ENCODE measurements at regions not wholly inside any gene's neighbourhood (a gene's known extent, or its start where the extent isn't known, plus 50 kb on each side); places are given as distances from the start of the nearest gene placed in this dataset.
"Not testable (repeated sequence)": the region's sequence is repeated elsewhere in the genome, so short reads cannot be mapped to it uniquely, and the experiment has no call there.

- DNase-seq (ENCODE audit: low read depth): no peak
- H3K4me3 ChIP-seq (ENCODE audit: low read depth, low read length): no peak overlapping the region
- TF ChIP-seq CTCF (IDR thresholded peaks at IDR 0.05; ENCODE audit: insufficient read depth, low read length): no peak
Observed at GRCh38 chr14:57150449-57150848, 118.3 kb downstream of the EXOC5 start.

DNA sequence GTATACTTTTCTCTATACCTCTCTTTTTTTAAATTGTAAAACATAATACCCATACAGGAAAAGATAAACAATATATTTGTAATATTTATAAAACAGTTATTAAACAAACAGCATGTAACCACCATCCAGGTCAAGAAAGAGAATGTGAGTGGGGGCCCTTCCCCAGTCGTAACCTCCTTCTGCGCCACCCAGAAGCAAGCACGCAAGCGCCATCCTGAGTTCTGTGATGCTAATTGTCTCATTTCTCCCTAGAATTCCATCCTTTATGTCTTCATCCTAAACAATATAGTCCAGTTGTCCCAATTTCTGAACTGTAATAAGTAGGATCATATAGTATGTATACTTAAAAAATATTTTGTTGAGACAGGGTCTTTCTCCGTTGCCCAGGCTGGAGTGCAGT is 129.5 kb downstream of the EXOC5 start:
- no peak for TF ChIP-seq CTCF (IDR thresholded peaks at IDR 0.05; ENCODE audit: insufficient read depth, low read length)
- no peak overlapping the region for H3K4me3 ChIP-seq (ENCODE audit: low read depth, low read length)
- no peak for DNase-seq (ENCODE audit: low read depth)

GRCh38 chr14:57136669-57137328 is 131.9 kb downstream of the EXOC5 start:
- no peak overlapping the region for H3K4me3 ChIP-seq (ENCODE audit: low read depth, low read length)
- no peak for DNase-seq (ENCODE audit: low read depth)
- TF ChIP-seq CTCF (IDR thresholded peaks at IDR 0.05; ENCODE audit: insufficient read depth, low read length): no peak

DNA sequence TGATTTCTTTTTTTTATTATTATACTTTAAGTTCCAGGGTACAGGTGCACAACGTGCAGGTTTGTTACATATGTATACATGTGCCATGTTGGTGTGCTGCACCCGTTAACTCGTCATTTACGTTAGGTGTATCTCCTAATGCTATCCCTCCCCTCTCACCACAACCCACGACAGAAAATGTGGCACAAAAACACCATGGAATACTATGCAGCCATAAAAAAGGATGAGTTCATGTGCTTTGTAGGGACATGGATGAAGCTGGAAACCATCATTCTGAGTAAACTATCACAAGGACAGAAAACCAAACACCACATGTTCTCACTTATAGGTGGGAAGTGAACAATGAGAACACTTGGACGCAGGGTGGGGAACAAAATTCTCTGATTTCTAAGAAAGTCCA is 140.9 kb downstream of the EXOC5 start:
- not testable (repeated sequence) for H3K4me3 ChIP-seq (ENCODE audit: low read depth, low read length); DNase-seq (ENCODE audit: low read depth)

- H3K4me3 ChIP-seq (ENCODE audit: low read depth, low read length): no peak overlapping the region
- TF ChIP-seq CTCF (IDR thresholded peaks at IDR 0.05; ENCODE audit: insufficient read depth, low read length): no peak
- no peak for DNase-seq (ENCODE audit: low read depth)
Observed at GRCh38 chr14:57122129-57122528, 146.6 kb downstream of the EXOC5 start.

- DNase-seq (ENCODE audit: low read depth): peak; percentile 2
- H3K4me3 ChIP-seq (ENCODE audit: low read depth, low read length): not testable (repeated sequence)
Observed at GRCh38 chr14:57112072-57112807, 156.5 kb downstream of the EXOC5 start.

GRCh38 chr14:57110411-57110810 is 158.3 kb downstream of the EXOC5 start:
- not testable (repeated sequence) for H3K4me3 ChIP-seq (ENCODE audit: low read depth, low read length); DNase-seq (ENCODE audit: low read depth)

GRCh38 chr14:57091030-57091608 is 177.6 kb downstream of the EXOC5 start:
- no peak for DNase-seq (ENCODE audit: low read depth)
- H3K4me3 ChIP-seq (ENCODE audit: low read depth, low read length): no peak overlapping the region
- no peak for TF ChIP-seq CTCF (IDR thresholded peaks at IDR 0.05; ENCODE audit: insufficient read depth, low read length)

Data from fibroblast of the aortic adventitia (primary cell).